GM18511 (cell line): ENCODE measurements at regions not wholly inside any gene's neighbourhood (a gene's known extent, or its start where the extent isn't known, plus 50 kb on each side); places are given as distances from the start of the nearest gene placed in this dataset.
"Not testable (repeated sequence)": the region's sequence is repeated elsewhere in the genome, so short reads cannot be mapped to it uniquely, and the experiment has no call there.

ENCODE experiments used
- ATAC-seq: cut with Tn5 transposase; IDR thresholded peaks from one replicate; pipeline ENCODE4 v1.9.1; 2021; ENCODE audit warnings: mild to moderate bottlenecking, moderate library complexity; ENCODE audit not compliant: unreplicated experiment

- ATAC-seq, result peak; percentile 99
These were observed 153.2 kb upstream of the RPL34 start for GRCh38 chr4:108466936-108467902.

- no peak for ATAC-seq
These were observed 154.4 kb upstream of the RPL34 start for GRCh38 chr4:108465886-108466500.

- ATAC-seq, result no peak
These were observed 161.7 kb upstream of the RPL34 start for GRCh38 chr4:108458681-108459080.

DNA sequence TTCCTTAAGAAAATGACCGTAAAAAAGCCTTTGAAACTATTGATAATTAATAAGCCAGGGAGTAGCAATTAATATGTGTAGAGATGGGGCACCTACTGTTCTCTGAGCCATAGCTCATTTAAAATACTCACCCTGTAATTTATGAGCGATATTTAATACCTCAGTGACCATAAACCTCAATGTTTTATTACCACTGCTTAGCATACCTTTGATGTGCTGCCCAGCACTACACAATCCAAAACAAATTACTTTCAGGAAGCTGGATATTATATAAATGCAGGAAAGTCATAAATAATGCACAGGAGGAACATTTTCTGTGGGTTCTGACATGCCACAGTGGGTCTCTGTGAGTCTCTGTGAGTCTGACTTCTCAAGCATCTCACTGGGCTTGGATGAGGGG is 166.1 kb upstream of the RPL34 start:
- ATAC-seq, result no peak

GRCh38 chr4:108453366-108453765 is 167.0 kb upstream of the RPL34 start:
- ATAC-seq, result no peak

DNA sequence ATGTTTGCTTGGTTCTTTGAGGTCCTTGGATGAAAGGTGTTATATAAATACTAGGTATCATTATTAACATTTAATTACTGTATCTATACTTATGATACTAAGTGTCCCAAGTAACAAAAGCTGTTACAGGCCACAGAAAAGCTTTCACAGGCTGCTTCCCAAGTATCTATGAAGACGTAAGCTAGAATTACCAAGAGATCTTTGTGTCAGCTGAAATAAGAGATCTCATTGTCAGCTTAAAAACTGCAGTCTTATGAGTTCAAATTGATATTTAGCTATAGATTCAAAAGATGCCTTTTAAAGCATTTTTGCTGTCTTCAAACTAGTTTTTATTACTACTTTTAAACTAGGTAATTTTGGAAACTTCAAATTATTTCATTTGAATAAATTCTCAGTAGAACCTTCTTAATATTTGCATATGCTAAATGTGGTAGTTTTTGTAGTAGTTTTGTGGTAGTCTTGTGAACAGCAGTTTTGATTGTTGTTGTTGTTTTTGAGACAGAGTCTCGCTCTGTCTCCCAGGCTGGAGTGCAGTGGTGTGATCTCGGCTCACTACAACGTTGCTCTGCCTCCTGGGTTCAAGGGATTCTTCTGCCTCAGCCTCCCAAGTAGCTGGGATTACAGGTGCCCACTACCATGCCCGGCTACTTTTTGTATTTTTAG is 170.0 kb upstream of the RPL34 start:
- no peak for ATAC-seq

GRCh38 chr4:108449129-108449528 is 171.2 kb upstream of the RPL34 start:
- no peak for ATAC-seq

DNA sequence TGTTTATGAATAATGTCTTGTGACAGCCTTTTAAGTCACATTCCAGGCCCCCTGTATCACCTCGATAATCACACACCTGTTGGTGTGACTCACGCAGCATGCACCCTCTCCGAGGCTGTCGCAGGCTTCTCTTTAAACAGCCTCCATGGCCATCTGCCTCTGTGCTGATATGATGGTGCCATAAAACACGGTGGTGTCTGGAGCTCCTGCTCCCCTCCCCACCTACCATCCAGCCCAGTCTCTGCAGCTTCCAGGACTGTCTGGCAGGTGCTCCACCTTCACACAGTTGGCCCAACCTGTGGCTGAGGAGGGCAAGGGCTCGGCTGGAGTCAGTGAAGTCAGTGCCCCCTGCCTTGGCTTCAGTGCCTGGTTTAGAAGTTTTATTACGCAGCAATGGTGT is 173.8 kb upstream of the RPL34 start:
- ATAC-seq, result no peak

- no peak for ATAC-seq
These were observed 174.7 kb upstream of the RPL34 start for GRCh38 chr4:108445716-108446115.

DNA sequence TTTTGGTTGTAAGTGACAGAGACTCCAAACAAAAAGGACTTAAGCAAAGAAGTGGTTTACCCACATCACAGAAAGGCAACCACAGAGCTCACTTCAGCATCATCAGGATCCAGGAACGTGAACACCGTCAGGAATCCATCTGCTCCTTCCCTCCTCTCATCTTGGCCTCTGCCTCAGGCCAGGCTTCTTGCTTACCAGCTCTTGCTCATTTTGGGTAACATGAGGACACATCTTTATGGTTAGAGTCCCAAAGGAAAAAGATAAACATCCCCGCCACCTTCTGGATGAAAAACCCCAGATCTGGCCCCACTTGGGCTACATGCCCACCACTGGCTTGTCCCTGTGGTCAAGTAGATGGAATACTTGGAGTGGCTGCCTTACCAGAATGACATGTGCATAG is 176.8 kb upstream of the RPL34 start:
- ATAC-seq, result no peak

DNA sequence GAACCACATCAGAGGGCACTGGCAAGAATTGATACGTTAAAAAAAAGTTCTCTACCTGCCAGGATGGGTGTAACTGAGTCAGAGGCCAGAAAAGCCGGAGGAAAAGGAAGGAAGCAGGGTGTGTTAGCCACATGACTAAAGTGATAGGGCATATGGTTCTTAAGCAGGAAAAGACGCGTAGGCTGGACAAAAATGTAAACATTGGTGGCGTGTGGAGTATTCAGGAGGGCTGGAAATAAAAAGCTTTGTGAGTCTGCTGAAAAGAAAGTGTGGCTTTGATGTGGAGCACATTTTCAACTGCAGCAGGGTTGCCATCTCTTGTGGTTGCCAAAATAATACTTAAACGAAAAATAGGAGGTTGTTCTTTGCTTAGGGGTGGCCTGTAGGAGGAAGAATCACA is 186.5 kb upstream of the RPL34 start:
- ATAC-seq, result no peak

- ATAC-seq, result not testable (repeated sequence)
These were observed 187.0 kb upstream of the RPL34 start for GRCh38 chr4:108433394-108433793.

- no peak for ATAC-seq
These were observed 188.0 kb upstream of the RPL34 start for GRCh38 chr4:108432418-108432817.

DNA sequence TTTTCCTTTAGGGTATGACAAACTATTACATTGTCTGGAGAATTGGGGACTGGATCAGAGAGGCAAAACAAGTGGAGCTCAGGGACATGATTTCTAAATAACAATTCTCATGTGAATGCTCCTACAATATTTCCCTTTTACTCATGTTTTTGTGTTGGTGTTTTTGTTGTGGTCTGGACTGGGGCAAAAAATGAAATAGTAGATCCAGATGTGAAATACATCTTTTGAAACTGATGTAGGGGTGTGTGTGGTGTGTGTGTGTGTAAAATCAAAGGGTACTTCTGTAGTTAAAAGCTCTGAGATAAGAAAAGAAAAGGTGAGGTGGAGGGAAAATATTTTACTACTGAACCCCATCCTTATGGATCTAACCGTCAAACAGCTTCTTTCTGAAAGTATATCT is 188.4 kb upstream of the RPL34 start:
- no peak for ATAC-seq

GRCh38 chr4:108430921-108431320 is 189.5 kb upstream of the RPL34 start:
- no peak for ATAC-seq

DNA sequence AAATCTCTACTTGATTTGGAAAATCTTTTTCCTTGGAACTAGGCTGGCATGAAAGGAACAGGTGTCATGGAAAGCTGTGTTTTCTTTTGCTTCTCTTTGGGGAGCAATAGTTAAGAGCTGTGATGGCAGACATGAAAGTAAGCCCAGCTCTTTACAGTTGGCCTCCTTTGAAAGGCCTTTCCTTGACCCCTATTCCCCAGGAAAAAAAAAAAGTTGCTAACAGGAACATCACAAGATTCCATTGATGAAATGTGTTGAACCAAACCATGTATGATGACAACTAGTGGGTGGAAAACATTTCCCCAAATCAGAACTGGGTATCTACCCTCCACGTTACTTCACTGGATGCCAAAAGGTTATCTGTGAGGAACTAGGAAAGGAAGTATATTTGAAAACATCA is 190.7 kb upstream of the RPL34 start:
- ATAC-seq, result no peak

DNA sequence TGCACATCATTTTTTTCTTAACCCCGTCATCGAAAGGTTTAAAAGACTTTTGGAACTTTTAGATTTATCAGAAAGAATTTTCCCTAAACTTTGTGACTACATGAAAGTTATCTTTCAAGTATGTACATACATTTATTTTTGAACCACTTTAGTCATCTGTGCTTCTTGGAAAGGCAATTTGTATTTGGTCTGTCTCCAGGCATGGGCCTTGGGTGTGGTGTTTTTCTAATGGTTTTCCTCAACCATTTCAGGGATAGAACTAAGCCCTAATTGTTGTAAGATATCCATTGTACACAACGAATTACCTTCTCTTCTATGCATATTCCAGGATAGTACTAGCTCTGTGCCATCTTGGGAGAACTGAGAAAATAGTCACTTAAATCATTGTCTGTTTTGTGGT is 191.5 kb upstream of the RPL34 start:
- ATAC-seq, result no peak

GRCh38 chr4:108427946-108428485 is 192.4 kb upstream of the RPL34 start:
- no peak for ATAC-seq

GRCh38 chr4:108426493-108426892 is 193.9 kb upstream of the RPL34 start:
- no peak for ATAC-seq

- ATAC-seq, result no peak
These were observed 194.4 kb upstream of the RPL34 start for GRCh38 chr4:108425988-108426387.

DNA sequence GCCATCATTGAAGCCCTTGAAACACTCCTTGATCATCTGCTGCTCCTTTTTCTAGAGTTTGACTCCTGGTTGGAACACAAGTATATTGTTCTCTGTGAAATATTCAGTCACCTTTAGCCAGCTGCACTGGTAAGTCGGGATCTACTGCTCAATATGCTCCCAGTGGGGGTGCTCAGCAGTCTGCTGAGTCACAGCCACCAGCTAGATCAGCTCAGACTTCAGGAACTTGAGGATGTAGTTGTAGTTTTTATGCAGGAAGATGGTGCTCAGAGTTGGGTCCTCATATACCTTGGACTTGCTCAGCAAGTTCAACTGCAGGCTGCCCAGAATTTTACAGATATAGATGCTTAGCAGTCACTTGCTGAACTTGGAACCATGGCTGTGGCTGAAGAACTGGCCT is 202.5 kb upstream of the RPL34 start:
- ATAC-seq, result no peak

- ATAC-seq, result no peak
These were observed 203.5 kb upstream of the RPL34 start for GRCh38 chr4:108416831-108417230.
